ENCODE measurements at regions not wholly inside any gene's neighbourhood (a gene's known extent, or its start where the extent isn't known, plus 50 kb on each side); places are given as distances from the start of the nearest gene placed in this dataset.

GRCh38 chr10:111208951-111209350 lies 132.1 kb downstream of the ADRA2A start:
- WGBS (ENCODE audit: insufficient coverage) = 74% methylated on average over 2 of the region's 3 CpGs
- H3K27ac ChIP-seq (ENCODE audit: low read length in 2 of 2) = no peak overlapping the region
- POLR2A ChIA-PET = no interaction called here

GRCh38 chr10:111209692-111210091 lies 132.9 kb downstream of the ADRA2A start:
- no peak overlapping the region for H3K4me3 ChIP-seq (ENCODE audit: control extremely low read depth in 1 of 5, extremely low read depth in 1 of 5, insufficient read depth in 1 of 5, low read depth in 2 of 5, low read length in 4 of 5)
- intact Hi-C loops (cut with micrococcal nuclease) = loop anchor here (5.0 kb wide), 1 partner anchor 462 kb away; no protein-coding TSS in a partner anchor
- no peaks in the 10 kb centered on the region for H3K4me1 ChIP-seq (ENCODE audit: control insufficient read depth in 2 of 2, insufficient read depth in 2 of 2, low read length in 2 of 2)
- DNase-seq = no peak
- no peak overlapping the region for H2AFZ ChIP-seq (ENCODE audit: insufficient read depth, low read depth, low read length, poor library complexity, severe bottlenecking)
- H3K9ac ChIP-seq (ENCODE audit: low read length) = no peak overlapping the region
- peaks cover 0 to 7% (median 1%) of the 10 kb centered on the region in 4 experiments for H3K27me3 ChIP-seq (replicated peaks in 1 of 4; ENCODE audit: control extremely low read depth in 1 of 4, control insufficient read depth in 3 of 4, insufficient read depth in 4 of 4, low read length in 3 of 4)
- H3K79me2 ChIP-seq (ENCODE audit: control insufficient read depth, insufficient read depth, low read length) = no peaks in the 10 kb centered on the region
- H3K4me3 Mint-ChIP-seq = no peak overlapping the region
- H3K27me3 Mint-ChIP-seq = peaks cover 7% of the 10 kb centered on the region
- H3K4me1 Mint-ChIP-seq = no peaks in the 10 kb centered on the region
- ChIA-PET CTCF (no interaction called here), POLR2A (no interaction called here)
- H3K9me3 ChIP-seq (ENCODE audit: control extremely low read depth in 1 of 3, control insufficient read depth in 2 of 3, insufficient read depth in 1 of 3, low read length in 2 of 3) = peaks cover 0 to 2% (median 0%) of the 10 kb centered on the region in 3 donors
- H4K20me1 ChIP-seq (ENCODE audit: control insufficient read depth, insufficient read depth, low read length, poor library complexity, severe bottlenecking) = no peaks in the 10 kb centered on the region
- H3K27ac ChIP-seq (ENCODE audit: low read length in 2 of 2) = no peak overlapping the region
- H3K4me2 ChIP-seq (replicated peaks; ENCODE audit: low read depth, low read length, poor library complexity, severe bottlenecking) = no peak overlapping the region
- no peak for ATAC-seq (ENCODE audit: low read depth)
- no peaks in the 10 kb centered on the region for H3K36me3 ChIP-seq (replicated peaks in 1 of 2; ENCODE audit: control extremely low read depth in 1 of 2, control insufficient read depth in 1 of 2, extremely low read depth in 1 of 2, insufficient read depth in 2 of 2, low read length in 1 of 2)
- H3K9me3 Mint-ChIP-seq (ENCODE audit: insufficient read depth) = no peaks in the 10 kb centered on the region
- TF ChIP-seq EZH2 (IDR thresholded peaks at IDR 0.05; ENCODE audit: borderline replicate concordance, insufficient read depth, low read depth, low read length, poor library complexity, severe bottlenecking) (no peak), CTCF (IDR thresholded peaks at IDR 0.05) (no peak)
- WGBS (ENCODE audit: insufficient coverage) = 62% methylated on average over 3 of the region's 5 CpGs
- H3K27ac Mint-ChIP-seq = no peak overlapping the region

More at GRCh38 chr10:111208951-111209350, 132.1 kb downstream of the ADRA2A start:
- Histone ChIP-seq H3K27me3 (replicated peaks in 1 of 4; ENCODE audit: control extremely low read depth in 1 of 4, control insufficient read depth in 3 of 4, insufficient read depth in 4 of 4, low read length in 3 of 4) (peaks cover 0 to 7% (median 1%) of the 10 kb centered on the region in 4 experiments), H3K36me3 (replicated peaks in 1 of 2; ENCODE audit: control extremely low read depth in 1 of 2, control insufficient read depth in 1 of 2, extremely low read depth in 1 of 2, insufficient read depth in 2 of 2, low read length in 1 of 2) (no peaks in the 10 kb centered on the region), H2AFZ (ENCODE audit: insufficient read depth, low read depth, low read length, poor library complexity, severe bottlenecking) (no peak overlapping the region), H3K4me1 (ENCODE audit: control insufficient read depth in 2 of 2, insufficient read depth in 2 of 2, low read length in 2 of 2) (no peaks in the 10 kb centered on the region), H3K9ac (ENCODE audit: low read length) (no peak overlapping the region), H3K79me2 (ENCODE audit: control insufficient read depth, insufficient read depth, low read length) (no peaks in the 10 kb centered on the region), H4K20me1 (ENCODE audit: control insufficient read depth, insufficient read depth, low read length, poor library complexity, severe bottlenecking) (no peaks in the 10 kb centered on the region), H3K4me2 (replicated peaks; ENCODE audit: low read depth, low read length, poor library complexity, severe bottlenecking) (no peak overlapping the region), H3K4me3 (ENCODE audit: control extremely low read depth in 1 of 5, extremely low read depth in 1 of 5, insufficient read depth in 1 of 5, low read depth in 2 of 5, low read length in 4 of 5) (no peak overlapping the region), H3K9me3 (ENCODE audit: control extremely low read depth in 1 of 3, control insufficient read depth in 2 of 3, insufficient read depth in 1 of 3, low read length in 2 of 3) (peaks cover 0 to 2% (median 0%) of the 10 kb centered on the region in 3 donors)
- no peaks in the 10 kb centered on the region for H3K4me1 Mint-ChIP-seq
- H3K27me3 Mint-ChIP-seq = peaks cover 7% of the 10 kb centered on the region
- DNase-seq = no peak
- no peaks in the 10 kb centered on the region for H3K9me3 Mint-ChIP-seq (ENCODE audit: insufficient read depth)
- intact Hi-C loops (cut with micrococcal nuclease) = loop anchor here (5.0 kb wide), 1 partner anchor 462 kb away; no protein-coding TSS in a partner anchor
- no peak for ATAC-seq (ENCODE audit: low read depth)
- CTCF ChIA-PET = no interaction called here
- no peak overlapping the region for H3K4me3 Mint-ChIP-seq
- TF ChIP-seq EZH2 (IDR thresholded peaks at IDR 0.05; ENCODE audit: borderline replicate concordance, insufficient read depth, low read depth, low read length, poor library complexity, severe bottlenecking) (no peak), CTCF (IDR thresholded peaks at IDR 0.05) (no peak)
- no peak overlapping the region for H3K27ac Mint-ChIP-seq
